ENCODE measurements at regions not wholly inside any gene's neighbourhood (a gene's known extent, or its start where the extent isn't known, plus 50 kb on each side); places are given as distances from the start of the nearest gene placed in this dataset.

DNA sequence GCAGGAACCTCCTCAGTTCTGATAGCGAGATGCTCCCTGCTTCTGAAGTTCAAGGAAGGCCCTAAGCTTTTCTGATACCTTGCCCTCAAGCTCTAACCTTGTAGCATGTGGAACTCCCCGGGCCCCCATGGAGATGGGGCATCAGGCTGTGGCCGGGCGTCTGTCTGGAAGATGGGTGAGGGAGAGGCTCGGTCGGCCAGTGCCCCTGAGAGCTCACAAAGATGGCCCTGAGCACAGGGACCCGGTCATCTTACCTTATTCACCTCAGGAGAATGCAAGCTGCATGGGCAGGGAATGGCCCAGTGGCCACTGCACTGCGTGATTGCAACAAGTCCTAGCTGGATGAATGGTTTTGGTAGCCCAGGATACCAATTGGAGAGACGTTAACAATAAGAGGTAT, 830.3 kb downstream of the TBC1D22A start:
- no peaks in the 10 kb centered on the region for H3K27me3 ChIP-seq
- no peaks in the 10 kb centered on the region for H3K9me3 ChIP-seq (replicated peaks in 1 of 3)
- WGBS, 4 donors = 67 to 87% (median 77%) methylated on average over 8 to 9 of the region's 9 CpGs
- H3K4me1 ChIP-seq (replicated peaks in 1 of 2) = no peaks in the 10 kb centered on the region
- intact Hi-C loops (cut with DNase I) = no loop called here
- TF ChIP-seq POLR2A (IDR thresholded peaks at IDR 0.05) = no peak
- TF ChIP-seq, protein P1, sequence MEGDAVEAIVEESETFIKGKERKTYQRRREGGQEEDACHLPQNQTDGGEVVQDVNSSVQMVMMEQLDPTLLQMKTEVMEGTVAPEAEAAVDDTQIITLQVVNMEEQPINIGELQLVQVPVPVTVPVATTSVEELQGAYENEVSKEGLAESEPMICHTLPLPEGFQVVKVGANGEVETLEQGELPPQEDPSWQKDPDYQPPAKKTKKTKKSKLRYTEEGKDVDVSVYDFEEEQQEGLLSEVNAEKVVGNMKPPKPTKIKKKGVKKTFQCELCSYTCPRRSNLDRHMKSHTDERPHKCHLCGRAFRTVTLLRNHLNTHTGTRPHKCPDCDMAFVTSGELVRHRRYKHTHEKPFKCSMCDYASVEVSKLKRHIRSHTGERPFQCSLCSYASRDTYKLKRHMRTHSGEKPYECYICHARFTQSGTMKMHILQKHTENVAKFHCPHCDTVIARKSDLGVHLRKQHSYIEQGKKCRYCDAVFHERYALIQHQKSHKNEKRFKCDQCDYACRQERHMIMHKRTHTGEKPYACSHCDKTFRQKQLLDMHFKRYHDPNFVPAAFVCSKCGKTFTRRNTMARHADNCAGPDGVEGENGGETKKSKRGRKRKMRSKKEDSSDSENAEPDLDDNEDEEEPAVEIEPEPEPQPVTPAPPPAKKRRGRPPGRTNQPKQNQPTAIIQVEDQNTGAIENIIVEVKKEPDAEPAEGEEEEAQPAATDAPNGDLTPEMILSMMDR (IDR thresholded peaks at IDR 0.05) = no peak
- H3K27ac ChIP-seq = no peak overlapping the region
- no peaks in the 10 kb centered on the region for H3K36me3 ChIP-seq (replicated peaks in 1 of 2)
- H3K4me3 ChIP-seq = no peak overlapping the region
- no peak for DNase-seq

DNA sequence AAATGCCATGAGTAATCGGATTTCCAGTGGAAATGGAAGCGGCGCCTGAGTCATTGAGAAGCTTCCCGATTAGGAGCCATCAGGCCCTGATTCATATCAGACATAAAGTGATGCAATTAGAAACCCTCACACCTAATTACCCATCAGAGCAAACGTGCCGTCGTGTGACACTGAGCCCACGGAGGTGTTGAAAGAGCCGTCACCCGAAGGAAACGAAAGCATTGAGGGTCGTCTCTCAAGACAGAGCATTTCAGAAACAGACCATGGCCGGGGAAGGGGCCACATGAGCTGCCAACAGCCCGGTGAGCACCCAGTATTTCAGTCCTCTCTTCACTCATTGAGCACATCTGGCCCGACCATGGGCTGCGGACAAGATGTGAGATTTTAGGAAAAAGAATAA, 829.3 kb downstream of the TBC1D22A start:
- no peak for DNase-seq
- intact Hi-C loops (cut with DNase I) = no loop called here
- WGBS, 4 donors = 69 to 76% (median 76%) methylated on average over 16 of the region's 16 CpGs

DNA sequence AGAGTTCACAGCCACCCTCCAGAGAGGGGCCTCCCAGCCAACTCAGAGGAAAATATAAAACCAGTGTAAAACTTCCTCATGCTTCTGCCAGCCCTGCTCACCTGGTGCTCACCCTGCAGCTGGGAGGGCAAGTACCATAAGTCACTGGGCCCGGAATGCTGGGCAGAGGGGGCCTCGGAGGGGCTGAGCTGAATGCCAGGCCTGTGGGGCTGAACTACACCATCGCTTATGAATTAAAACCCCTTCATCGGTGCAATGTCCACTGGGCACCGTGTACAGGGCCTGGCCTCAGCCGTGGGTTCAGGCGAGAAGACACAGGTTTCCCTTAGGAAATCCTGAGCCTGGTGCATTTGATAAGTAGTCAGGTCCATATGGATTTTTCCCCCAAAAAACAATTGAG, 828.6 kb downstream of the TBC1D22A start:
- TF ChIP-seq, protein P1 (IDR thresholded peaks at IDR 0.05) = no peak
- TF ChIP-seq POLR2A (IDR thresholded peaks at IDR 0.05) = no peak
- H3K27ac ChIP-seq = no peak overlapping the region
- no peak for DNase-seq
- no peaks in the 10 kb centered on the region for H3K4me1 ChIP-seq (replicated peaks in 1 of 2)
- no peak overlapping the region for H3K4me3 ChIP-seq
- intact Hi-C loops (cut with DNase I) = no loop called here
- H3K36me3 ChIP-seq (replicated peaks in 1 of 2) = no peaks in the 10 kb centered on the region
- no peaks in the 10 kb centered on the region for H3K27me3 ChIP-seq
- 83 to 93% (median 87%) methylated on average over 4 to 7 of the region's 7 CpGs for WGBS, 4 donors
- no peaks in the 10 kb centered on the region for H3K9me3 ChIP-seq (replicated peaks in 1 of 3)

More for the DNA sequence above, 829.3 kb downstream of the TBC1D22A start:
- Histone ChIP-seq H3K4me3 (no peak overlapping the region), H3K27me3 (no peaks in the 10 kb centered on the region), H3K36me3 (replicated peaks in 1 of 2) (no peaks in the 10 kb centered on the region), H3K9me3 (replicated peaks in 1 of 3) (no peaks in the 10 kb centered on the region), H3K4me1 (replicated peaks in 1 of 2) (no peaks in the 10 kb centered on the region), H3K27ac (no peak overlapping the region)
- TF ChIP-seq, protein P1 (IDR thresholded peaks at IDR 0.05) = no peak
- TF ChIP-seq POLR2A (IDR thresholded peaks at IDR 0.05) = no peak

DNA sequence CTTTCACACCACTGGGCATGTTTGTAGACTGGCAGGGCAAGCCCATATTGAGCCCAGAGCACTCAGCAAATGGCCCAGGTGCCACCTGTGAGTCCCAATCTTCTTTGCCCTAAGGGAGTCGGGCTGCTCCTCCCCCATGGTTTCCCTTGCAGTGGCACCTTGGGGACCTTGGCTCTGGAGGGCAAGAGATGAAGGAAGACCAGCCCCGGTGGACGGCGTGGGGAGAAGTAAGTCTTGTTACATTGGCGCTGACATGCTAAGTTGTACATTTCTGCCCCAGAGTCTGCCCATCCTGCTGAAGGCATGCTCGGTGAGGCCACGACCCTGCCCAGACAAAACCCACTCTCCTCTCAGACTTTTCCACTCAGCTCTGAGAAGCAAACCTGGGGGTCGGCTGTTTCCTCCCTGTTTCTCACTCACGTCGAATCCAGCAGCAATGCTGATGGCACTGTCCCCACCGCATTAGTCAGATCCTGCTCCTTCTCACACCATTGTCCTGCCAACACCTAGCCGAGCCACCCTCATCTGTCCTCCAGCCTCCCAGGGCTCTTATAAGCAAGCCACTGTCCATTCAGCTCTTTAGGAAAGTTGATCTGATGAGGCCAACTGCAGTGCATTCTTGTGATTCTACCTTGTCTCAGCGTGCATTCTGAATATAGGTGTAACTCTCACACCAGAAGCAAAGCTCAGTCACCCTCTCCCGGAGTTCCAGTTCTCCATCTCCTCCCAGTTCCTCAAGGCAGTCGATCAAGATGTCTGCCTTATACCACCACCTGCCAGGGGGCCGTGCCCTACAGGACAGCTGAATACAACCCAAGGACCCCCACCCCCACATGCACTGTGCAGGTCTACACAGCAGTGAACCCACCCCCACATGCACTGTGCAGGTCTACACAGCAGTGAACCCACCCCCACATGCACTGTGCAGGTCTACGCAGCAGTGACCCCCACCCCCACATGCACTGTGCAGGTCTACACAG, 827.1 kb downstream of the TBC1D22A start:
- intact Hi-C loops (cut with DNase I) = no loop called here
- TF ChIP-seq, protein P1 (IDR thresholded peaks at IDR 0.05) = no peak
- no peak for TF ChIP-seq POLR2A (IDR thresholded peaks at IDR 0.05)
- no peak overlapping the region for H3K27ac ChIP-seq
- DNase-seq = no peak
- H3K27me3 ChIP-seq = no peaks in the 10 kb centered on the region
- no peaks in the 10 kb centered on the region for H3K4me1 ChIP-seq (replicated peaks in 1 of 2)
- 80 to 86% (median 83%) methylated on average over 11 to 17 of the region's 17 CpGs for WGBS, 4 donors
- H3K4me3 ChIP-seq = no peak overlapping the region
- no peaks in the 10 kb centered on the region for H3K9me3 ChIP-seq (replicated peaks in 1 of 3)
- no peaks in the 10 kb centered on the region for H3K36me3 ChIP-seq (replicated peaks in 1 of 2)

Measured in adrenal gland (tissue), 9 donors.